Mesenchymal stem cell (in vitro differentiated cells and primary cell): ENCODE measurements at regions not wholly inside any gene's neighbourhood (a gene's known extent, or its start where the extent isn't known, plus 50 kb on each side); places are given as distances from the start of the nearest gene placed in this dataset.
"Not testable (repeated sequence)": the region's sequence is repeated elsewhere in the genome, so short reads cannot be mapped to it uniquely, and the experiment has no call there.

Experiments used
- DNase-seq: peaks from one replicate; pipeline ENCODE4 v3.0.0-alpha.2; 2013
- H2AFZ ChIP-seq: one replicate; pipeline ENCODE4 v1.6.1; 2013; ENCODE audit warnings: low read depth, mild to moderate bottlenecking, control low read depth, inconsistent platforms, low read length, moderate library complexity
- H2AK5ac ChIP-seq: 2 replicates; pipeline ENCODE4 v1.6.1; 2013; ENCODE audit warnings: low read length, moderate library complexity, mild to moderate bottlenecking, inconsistent platforms; ENCODE audit not compliant: severe bottlenecking
- H2BK120ac ChIP-seq: one replicate; pipeline ENCODE4 v1.6.1; 2013; ENCODE audit warnings: low read depth, mild to moderate bottlenecking, inconsistent platforms, low read length, moderate library complexity
- H2BK12ac ChIP-seq, 2 experiments: one replicate each; pipeline ENCODE4 v1.6.1; 2013; ENCODE audit warnings: inconsistent platforms in 2 of 2, low read length in 2 of 2, mild to moderate bottlenecking in 2 of 2, moderate library complexity in 2 of 2, control low read depth in 1 of 2
- H2BK15ac ChIP-seq: one replicate; pipeline ENCODE4 v1.6.1; 2013; ENCODE audit warnings: mild to moderate bottlenecking, low read depth, inconsistent platforms; ENCODE audit not compliant: poor library complexity, severe bottlenecking
- H2BK5ac ChIP-seq: 2 replicates; pipeline ENCODE4 v1.6.1; 2013; ENCODE audit warnings: low read depth, mild to moderate bottlenecking, low read length, control low read depth, inconsistent platforms; ENCODE audit not compliant: poor library complexity, severe bottlenecking
- H3K14ac ChIP-seq, 2 experiments: one replicate each; pipeline ENCODE4 v1.6.1; 2013; ENCODE audit warnings: inconsistent platforms in 2 of 2, low read length in 2 of 2, control low read depth in 1 of 2, mild to moderate bottlenecking in 1 of 2, moderate library complexity in 1 of 2
- H3K18ac ChIP-seq, 2 experiments: one replicate each; pipeline ENCODE4 v1.6.1; 2013; ENCODE audit warnings: inconsistent platforms in 2 of 2, low read length in 2 of 2, control low read depth in 1 of 2, low read depth in 1 of 2, mild to moderate bottlenecking in 1 of 2
- H3K23ac ChIP-seq, 2 experiments: one replicate each; pipeline ENCODE4 v1.6.1; 2013; ENCODE audit warnings: inconsistent platforms in 2 of 2, low read length in 2 of 2, mild to moderate bottlenecking in 2 of 2, moderate library complexity in 2 of 2, control low read depth in 1 of 2
- H3K27ac ChIP-seq: 2 replicates; pipeline ENCODE4 v1.5.1; 2013; ENCODE audit warnings: mild to moderate bottlenecking, moderate library complexity, low read length, control low read depth, inconsistent platforms; ENCODE audit not compliant: poor library complexity, severe bottlenecking
- H3K27me3 ChIP-seq, 2 experiments: 2 replicates each; pipeline versions ENCODE4 v1.6.1 to v1.7.0; 2013; ENCODE audit warnings: low read length in 2 of 2, mild to moderate bottlenecking in 2 of 2, moderate library complexity in 2 of 2, control low read depth in 1 of 2, inconsistent platforms in 1 of 2; ENCODE audit not compliant: control insufficient read depth in 1 of 2, insufficient read depth in 1 of 2
- H3K36me3 ChIP-seq, 2 experiments: 2 replicates each; pipeline versions ENCODE4 v1.6.1 to v1.7.0; 2013; ENCODE audit warnings: low read length in 2 of 2, control low read depth in 1 of 2, inconsistent platforms in 1 of 2, low read depth in 1 of 2, mild to moderate bottlenecking in 1 of 2; ENCODE audit not compliant: insufficient read depth in 2 of 2, control insufficient read depth in 1 of 2
- H3K4ac ChIP-seq, 2 experiments: one replicate each; pipeline ENCODE4 v1.6.1; 2013; ENCODE audit warnings: inconsistent platforms in 2 of 2, low read length in 2 of 2, mild to moderate bottlenecking in 2 of 2, moderate library complexity in 2 of 2, control low read depth in 1 of 2, low read depth in 1 of 2
- H3K4me1 ChIP-seq: 2 replicates; pipeline ENCODE4 v1.6.1; 2013; ENCODE audit warnings: low read depth, low read length, control low read depth; ENCODE audit not compliant: control insufficient read depth, insufficient read depth
- H3K4me2 ChIP-seq: 2 replicates; pipeline ENCODE4 v1.6.1; 2013; ENCODE audit warnings: low read length, mild to moderate bottlenecking, inconsistent platforms; ENCODE audit not compliant: poor library complexity, severe bottlenecking
- H3K4me3 ChIP-seq, 2 experiments: 2 replicates each; pipeline versions ENCODE4 v1.5.1 to v1.7.0; 2013; ENCODE audit warnings: low read length in 2 of 2, mild to moderate bottlenecking in 2 of 2, control low read depth in 1 of 2, low read depth in 1 of 2; ENCODE audit not compliant: insufficient read depth in 1 of 2
- H3K79me1 ChIP-seq: replicated peaks from 2 replicates; pipeline ENCODE4 v1.6.1; 2013; ENCODE audit warnings: mild to moderate bottlenecking, control low read depth, low read length, inconsistent platforms; ENCODE audit not compliant: poor library complexity, severe bottlenecking
- H3K9ac ChIP-seq: 2 replicates; pipeline ENCODE4 v1.7.0; 2013; ENCODE audit warnings: mild to moderate bottlenecking, low read length, moderate library complexity
- H3K9me3 ChIP-seq: 2 replicates; pipeline ENCODE4 v1.7.0; 2013; ENCODE audit warnings: mild to moderate bottlenecking, low read length; ENCODE audit not compliant: control insufficient read depth
- H4K8ac ChIP-seq: one replicate; pipeline ENCODE4 v1.6.1; 2013; ENCODE audit warnings: inconsistent platforms, mild to moderate bottlenecking, low read length, moderate library complexity
- H4K91ac ChIP-seq: one replicate; pipeline ENCODE4 v1.6.1; 2013; ENCODE audit warnings: mild to moderate bottlenecking, low read length, inconsistent platforms
- WGBS: methylation state at CpG from one replicate; pipeline ENCODE4 v1.1.7; 2013; ENCODE audit warnings: mixed read lengths; 5-methylcytosine and 5-hydroxymethylcytosine counted together

- Histone ChIP-seq H3K14ac (no peak overlapping the region), H3K4me1 (no peaks in the 10 kb centered on the region), H3K27ac (no peak overlapping the region), H3K79me1 (no peaks in the 10 kb centered on the region), H3K4me3 (no peak overlapping the region), H2BK5ac (no peak overlapping the region), H3K4ac (no peak overlapping the region), H4K8ac (no peak overlapping the region), H3K4me2 (no peak overlapping the region), H3K9me3 (no peaks in the 10 kb centered on the region), H3K27me3 (peaks cover 0 to 3% of the 10 kb centered on the region in 2 experiments), H2AK5ac (no peak overlapping the region), H3K18ac (no peak overlapping the region), H3K23ac (no peak overlapping the region), H4K91ac (no peak overlapping the region), H2BK15ac (no peak overlapping the region), H2AFZ (no peak overlapping the region), H2BK120ac (no peak overlapping the region), H3K36me3 (no peaks in the 10 kb centered on the region), H3K9ac (no peak overlapping the region), H2BK12ac (no peak overlapping the region)
- WGBS, result no CpG with 5 or more reads among the region's 1 CpG
- DNase-seq, result no peak
These were observed 76.1 kb upstream of the PHACTR1 start for GRCh38 chr6:12640438-12640837.

DNA sequence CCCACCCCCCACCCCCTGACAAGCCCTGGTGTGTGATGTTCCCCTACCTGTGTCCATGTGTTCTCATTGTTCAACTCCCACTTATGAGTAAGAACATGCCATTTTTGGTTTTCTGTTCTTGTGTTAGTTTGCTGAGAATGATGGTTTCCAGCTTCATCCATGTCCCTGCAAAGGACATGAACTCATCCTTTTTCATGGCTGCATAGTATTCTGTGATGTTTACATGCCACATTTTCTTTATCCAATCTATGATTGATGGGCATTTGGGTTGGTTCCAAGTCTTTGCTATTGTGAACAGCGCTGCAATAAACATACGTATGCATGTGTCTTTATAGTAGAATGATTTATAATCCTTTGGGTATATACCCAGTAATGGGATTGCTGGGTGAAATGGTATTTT, 74.8 kb upstream of the PHACTR1 start:
- H3K9ac ChIP-seq, H3K27ac ChIP-seq, H3K27me3 ChIP-seq, H4K91ac ChIP-seq, H3K4me3 ChIP-seq, H2AFZ ChIP-seq, H3K18ac ChIP-seq, H3K36me3 ChIP-seq, H3K4me1 ChIP-seq, H2BK15ac ChIP-seq, H3K79me1 ChIP-seq, DNase-seq, H4K8ac ChIP-seq, H2BK120ac ChIP-seq, H3K14ac ChIP-seq, H2BK5ac ChIP-seq, H3K23ac ChIP-seq, H2AK5ac ChIP-seq, H3K9me3 ChIP-seq, H3K4me2 ChIP-seq, H3K4ac ChIP-seq, H2BK12ac ChIP-seq: not testable (repeated sequence)
- 88% methylated on average over 2 of the region's 2 CpGs for WGBS

GRCh38 chr6:12645941-12646340, 70.6 kb upstream of the PHACTR1 start:
- Histone ChIP-seq H3K14ac (no peak overlapping the region), H3K4ac (no peak overlapping the region), H2BK12ac (no peak overlapping the region), H2AFZ (no peak overlapping the region), H3K9ac (no peak overlapping the region), H4K91ac (no peak overlapping the region), H3K4me1 (no peaks in the 10 kb centered on the region), H3K27ac (no peak overlapping the region), H3K4me3 (no peak overlapping the region), H2BK120ac (no peak overlapping the region), H3K79me1 (no peaks in the 10 kb centered on the region), H3K27me3 (peaks cover 0 to 3% of the 10 kb centered on the region in 2 experiments), H2BK15ac (no peak overlapping the region), H2BK5ac (no peak overlapping the region), H3K23ac (no peak overlapping the region), H3K18ac (no peak overlapping the region), H3K36me3 (no peaks in the 10 kb centered on the region), H3K4me2 (no peak overlapping the region), H3K9me3 (peaks cover 10% of the 10 kb centered on the region), H4K8ac (no peak overlapping the region), H2AK5ac (no peak overlapping the region)
- 100% methylated on average over 3 of the region's 4 CpGs for WGBS
- DNase-seq, result no peak

- Histone ChIP-seq H3K18ac (no peak overlapping the region), H3K4me1 (no peaks in the 10 kb centered on the region), H3K14ac (no peak overlapping the region), H2BK15ac (no peak overlapping the region), H3K79me1 (no peaks in the 10 kb centered on the region), H2AK5ac (no peak overlapping the region), H2BK12ac (no peak overlapping the region), H3K27me3 (peaks cover 0 to 8% of the 10 kb centered on the region in 2 experiments), H3K4me2 (no peak overlapping the region), H4K8ac (no peak overlapping the region), H3K9ac (no peak overlapping the region), H3K27ac (no peak overlapping the region), H2BK120ac (no peak overlapping the region), H3K23ac (no peak overlapping the region), H2AFZ (no peak overlapping the region), H3K4ac (no peak overlapping the region), H3K36me3 (no peaks in the 10 kb centered on the region), H3K9me3 (peaks cover 10% of the 10 kb centered on the region), H3K4me3 (no peak overlapping the region), H4K91ac (no peak overlapping the region), H2BK5ac (no peak overlapping the region)
- WGBS, result no CpG with 5 or more reads among the region's 4 CpGs
- DNase-seq, result no peak
These were observed 68.4 kb upstream of the PHACTR1 start for GRCh38 chr6:12648171-12648570.
